Umbilical cord (tissue), 1 donor: ENCODE measurements at regions not wholly inside any gene's neighbourhood (a gene's known extent, or its start where the extent isn't known, plus 50 kb on each side); places are given as distances from the start of the nearest gene placed in this dataset.

ENCODE experiments used
- DNase-seq: peaks from one replicate; pipeline ENCODE4 v3.0.0-alpha.2; 2015; ENCODE audit warnings: low spot score

- no peak for DNase-seq
These were observed 51.2 kb upstream of the PROX1 start for GRCh38 chr1:213936571-213936970.
